ENCODE measurements at regions not wholly inside any gene's neighbourhood (a gene's known extent, or its start where the extent isn't known, plus 50 kb on each side); places are given as distances from the start of the nearest gene placed in this dataset.

- no peak for DNase-seq (ENCODE audit: low read depth)
- TF ChIP-seq CTCF (IDR thresholded peaks at IDR 0.05; ENCODE audit: low read length, missing control alignments) = no peak
- H3K4me3 ChIP-seq (replicated peaks; ENCODE audit: low read depth, low read length) = no peak overlapping the region
Measured at GRCh38 chr17:28268610-28269313, 50.2 kb upstream of the TMEM97 start.

All from fibroblast of pulmonary artery (primary cell).